ENCODE measurements at regions not wholly inside any gene's neighbourhood (a gene's known extent, or its start where the extent isn't known, plus 50 kb on each side); places are given as distances from the start of the nearest gene placed in this dataset.
"Not testable (repeated sequence)": the region's sequence is repeated elsewhere in the genome, so short reads cannot be mapped to it uniquely, and the experiment has no call there.

DNA sequence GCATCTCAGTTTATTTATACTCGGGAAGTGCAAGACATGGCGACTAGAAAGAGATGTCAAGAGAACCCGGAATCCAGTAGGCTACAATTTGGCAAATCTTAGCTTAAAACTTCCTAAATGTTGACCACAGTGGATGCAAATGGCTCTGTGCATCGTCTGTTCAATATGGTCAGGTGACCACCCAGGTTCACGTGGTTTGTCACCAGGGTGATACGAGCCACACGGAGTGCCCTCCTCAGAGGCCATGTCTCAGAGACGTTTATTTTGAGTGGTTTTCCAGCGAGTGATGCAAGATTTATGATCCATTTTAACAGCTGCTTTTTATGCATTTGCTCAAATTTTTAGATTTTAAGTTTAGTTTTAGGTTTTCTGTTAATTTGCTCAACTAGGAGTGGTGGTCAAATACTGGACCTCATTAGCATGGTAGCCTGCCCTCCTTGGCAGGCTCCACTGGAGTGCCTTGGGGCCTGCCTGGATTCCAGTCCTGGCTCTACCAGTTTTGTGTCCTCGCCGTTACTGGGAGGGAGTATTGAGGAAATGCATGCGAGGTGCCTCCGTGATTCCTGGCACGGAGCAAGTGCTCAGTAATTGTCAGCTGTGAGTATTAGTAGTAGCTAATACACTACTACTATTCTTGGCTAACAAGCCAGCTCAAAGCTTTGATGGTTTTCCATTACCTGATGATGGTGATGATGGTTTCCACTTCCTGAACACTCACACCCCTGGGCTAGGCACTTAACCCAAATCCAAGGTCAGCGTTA lies 53.9 kb upstream of the APOD start:
- not testable (repeated sequence) for TF ChIP-seq CTCF (conservative IDR thresholded peaks at IDR 0.05; ENCODE audit: low read length); EZH2phosphoT487 (IDR thresholded peaks at IDR 0.05; ENCODE audit: borderline replicate concordance, low read depth, low read length)
